CD1c-positive myeloid dendritic cell (primary cell): ENCODE measurements at regions not wholly inside any gene's neighbourhood (a gene's known extent, or its start where the extent isn't known, plus 50 kb on each side); places are given as distances from the start of the nearest gene placed in this dataset.
"Not testable (repeated sequence)": the region's sequence is repeated elsewhere in the genome, so short reads cannot be mapped to it uniquely, and the experiment has no call there.

Source experiments
- DNase-seq: peaks from one replicate; pipeline ENCODE4 v3.0.0-alpha.2; 2016; ENCODE audit errors: extremely low spot score

- DNase-seq = no peak
Observed at GRCh38 chr3:197430934-197431333, 124.8 kb downstream of the BDH1 start.

- no peak for DNase-seq
Observed at GRCh38 chr3:197430502-197430901, 125.3 kb downstream of the BDH1 start.

DNA sequence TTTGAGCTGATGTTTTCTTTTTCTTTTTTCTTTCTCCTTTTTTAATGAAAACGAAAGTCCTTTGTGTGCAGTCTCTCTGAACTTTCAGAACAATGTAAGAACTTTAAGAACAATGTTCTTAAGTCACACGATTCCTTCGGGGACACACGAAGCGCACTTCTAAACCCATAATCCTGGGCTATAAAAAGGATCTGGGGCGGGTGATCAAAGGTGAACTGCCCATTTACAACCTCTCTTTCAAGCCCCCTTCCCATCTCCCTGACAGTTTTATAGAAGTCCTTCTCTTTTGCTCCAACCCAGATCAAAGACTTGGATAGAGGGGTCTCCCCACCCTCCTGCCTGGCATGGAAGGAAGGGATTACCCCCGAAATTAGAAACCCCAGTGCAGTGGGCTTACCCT lies 126.8 kb downstream of the BDH1 start:
- no peak for DNase-seq

GRCh38 chr3:197428117-197428801 lies 127.5 kb downstream of the BDH1 start:
- DNase-seq = peak; percentile 13

DNA sequence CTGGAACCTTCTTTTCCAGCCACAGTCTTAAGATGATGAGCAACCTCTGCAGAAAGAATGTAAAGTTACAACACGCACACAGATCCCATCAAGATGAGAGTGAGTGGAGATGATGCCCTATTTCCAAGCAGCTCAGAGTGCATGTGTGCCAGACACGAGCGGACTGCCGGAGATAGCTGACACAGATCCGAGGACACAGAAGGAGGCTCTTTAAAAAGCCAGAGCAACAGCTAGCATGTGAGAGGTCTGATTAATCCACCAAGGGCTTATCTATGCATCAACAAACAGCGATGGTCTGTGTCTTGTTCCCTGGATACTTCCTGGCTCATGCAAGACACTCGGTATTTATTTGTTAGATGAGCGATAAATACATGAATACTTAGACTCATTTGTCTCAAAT lies 128.6 kb upstream of the DLG1 start:
- no peak for DNase-seq

DNA sequence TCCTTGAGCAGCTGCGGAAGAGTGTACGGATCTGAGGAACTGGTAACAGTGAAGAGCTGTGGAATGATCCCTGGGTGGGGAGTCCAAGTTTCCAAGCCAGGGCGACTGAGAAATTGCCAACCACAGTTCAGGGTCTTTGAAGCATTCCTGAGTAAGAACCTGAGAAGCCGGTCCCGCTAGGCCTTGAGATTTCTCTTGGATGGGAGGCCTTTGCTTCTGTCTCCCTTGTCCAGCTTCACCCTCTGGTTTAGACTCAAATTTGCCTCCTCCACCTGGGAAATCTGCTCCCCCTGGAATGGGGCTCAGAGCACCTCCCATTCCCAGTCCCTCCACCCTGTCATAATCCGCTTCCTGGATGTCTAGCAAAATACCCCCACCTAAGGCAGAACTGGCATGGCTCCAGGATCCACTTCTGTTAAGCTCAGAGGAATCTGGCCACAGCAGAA lies 127.7 kb upstream of the DLG1 start:
- no peak for DNase-seq

GRCh38 chr3:197425485-197426120 lies 127.2 kb upstream of the DLG1 start:
- no peak for DNase-seq

DNA sequence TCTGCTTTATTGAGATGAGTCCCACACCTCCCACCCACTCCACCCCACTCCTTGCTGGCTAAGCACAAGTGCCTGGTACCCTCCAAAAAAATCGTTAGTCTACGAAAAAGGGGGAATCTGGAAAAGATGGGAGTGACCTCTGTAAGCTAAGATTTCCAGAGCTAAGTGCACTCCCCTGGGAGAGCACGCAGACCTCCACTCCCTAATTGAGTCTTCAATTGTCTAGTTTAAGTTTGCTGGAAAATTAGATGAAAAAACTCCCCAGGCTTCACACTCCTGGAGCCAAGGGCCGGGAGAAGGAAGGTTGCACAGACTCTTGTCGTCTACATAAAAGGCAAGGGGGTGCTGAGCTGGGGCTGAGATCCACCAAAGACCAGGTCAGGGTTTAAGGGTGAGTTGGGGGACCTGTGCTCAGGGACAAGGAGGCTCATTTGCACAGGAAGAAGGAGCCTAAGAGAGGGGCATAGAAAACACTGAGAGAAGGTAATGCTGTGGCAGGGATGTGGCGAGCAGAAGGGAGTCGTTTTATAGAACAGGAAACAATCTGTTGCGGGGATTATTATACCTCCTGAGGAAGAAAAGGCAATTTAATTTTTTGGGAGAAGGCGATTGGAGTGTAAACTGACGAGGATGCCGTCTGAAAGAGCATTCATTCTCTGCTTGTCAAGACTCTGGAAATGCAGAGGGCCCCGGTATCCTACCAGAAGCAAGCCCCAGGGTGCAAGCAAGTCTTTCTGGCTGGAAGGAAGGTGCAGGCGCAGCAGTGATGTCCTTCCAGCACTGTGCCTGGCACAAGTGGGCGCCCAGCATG lies 126.5 kb upstream of the DLG1 start:
- DNase-seq = no peak

DNA sequence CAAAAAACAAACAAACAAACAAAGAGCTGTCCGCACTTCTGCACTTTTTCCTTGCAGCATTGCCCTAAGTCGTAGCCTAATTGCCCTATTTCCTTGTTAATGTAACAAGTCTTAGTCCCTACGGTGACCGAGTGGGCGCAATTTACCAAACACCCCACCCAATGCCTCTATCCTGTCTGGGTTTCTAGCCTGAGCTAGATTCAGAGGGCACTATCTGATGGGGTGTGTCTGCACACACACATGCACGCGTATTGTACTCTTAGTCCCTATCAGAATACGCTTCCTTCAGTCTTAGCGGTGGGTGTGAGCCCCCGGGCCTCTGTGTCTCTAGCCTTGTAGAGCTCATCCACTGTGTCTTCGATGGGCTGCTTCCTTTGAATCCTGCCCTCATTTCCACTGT lies 125.9 kb upstream of the DLG1 start:
- DNase-seq = no peak

GRCh38 chr3:197423376-197423775 lies 125.0 kb upstream of the DLG1 start:
- DNase-seq = no peak

GRCh38 chr3:197422506-197422905 lies 124.1 kb upstream of the DLG1 start:
- no peak for DNase-seq

GRCh38 chr3:197421021-197421420 lies 122.6 kb upstream of the DLG1 start:
- no peak for DNase-seq

GRCh38 chr3:197420566-197420965 lies 122.2 kb upstream of the DLG1 start:
- DNase-seq = no peak

GRCh38 chr3:197420115-197420514 lies 121.7 kb upstream of the DLG1 start:
- no peak for DNase-seq

DNA sequence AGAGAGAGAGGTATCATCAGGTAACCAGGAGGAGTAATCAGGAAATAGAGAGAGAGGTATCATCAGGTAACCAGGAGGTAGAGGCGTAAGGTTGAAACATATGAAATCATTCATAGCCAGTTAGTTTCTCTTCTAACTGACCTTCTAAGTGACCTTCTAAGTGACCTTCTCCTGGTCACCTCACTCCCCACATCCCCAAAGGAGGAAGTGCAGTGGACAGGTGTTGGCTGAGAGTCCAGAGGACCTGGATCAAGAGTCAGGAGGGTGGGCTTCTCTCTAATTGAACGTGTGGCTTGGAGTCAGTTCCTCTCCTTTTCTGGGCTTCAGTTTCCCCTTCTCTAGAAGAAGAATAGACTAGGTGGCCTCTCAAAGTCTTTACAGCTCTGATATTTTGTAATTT lies 121.3 kb upstream of the DLG1 start:
- DNase-seq = no peak

DNA sequence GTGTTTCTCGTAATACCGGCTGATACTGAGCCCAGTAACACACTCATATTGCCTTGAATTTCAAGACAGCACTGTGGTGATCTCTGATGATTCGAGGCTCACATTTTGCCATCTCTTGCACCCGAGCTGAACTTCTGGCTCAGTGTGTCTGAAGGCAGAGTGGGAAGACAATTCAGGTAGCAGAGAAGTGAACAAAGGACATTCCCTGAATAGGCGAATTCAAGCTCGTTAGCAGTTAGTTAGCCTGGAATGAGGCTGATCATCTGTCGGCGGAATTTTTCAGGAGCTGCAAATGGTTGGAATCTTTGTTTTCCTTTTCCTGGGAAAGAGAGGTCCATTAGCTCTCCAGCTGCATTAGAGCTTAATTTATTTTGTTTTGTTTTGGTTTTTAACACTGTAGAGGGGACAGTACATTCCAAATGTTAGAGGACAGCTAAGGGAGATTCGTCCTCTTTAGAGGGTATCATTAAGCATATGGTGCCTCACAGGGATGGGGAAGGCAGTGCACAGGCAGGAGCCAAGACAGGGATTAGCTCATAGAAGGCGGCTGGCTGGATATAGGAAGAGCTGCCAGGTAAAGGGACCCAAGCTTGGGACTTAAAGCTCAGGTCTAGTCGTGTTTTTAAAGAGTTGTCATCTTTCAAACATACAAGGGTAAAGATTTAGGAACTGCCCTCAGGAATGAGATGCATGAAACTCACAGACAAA lies 119.7 kb upstream of the DLG1 start:
- no peak for DNase-seq

GRCh38 chr3:197417441-197417840 lies 119.0 kb upstream of the DLG1 start:
- no peak for DNase-seq

- not testable (repeated sequence) for DNase-seq
Observed at GRCh38 chr3:197411899-197412298, 113.5 kb upstream of the DLG1 start.

GRCh38 chr3:197410170-197410569 lies 111.8 kb upstream of the DLG1 start:
- DNase-seq = not testable (repeated sequence)

DNA sequence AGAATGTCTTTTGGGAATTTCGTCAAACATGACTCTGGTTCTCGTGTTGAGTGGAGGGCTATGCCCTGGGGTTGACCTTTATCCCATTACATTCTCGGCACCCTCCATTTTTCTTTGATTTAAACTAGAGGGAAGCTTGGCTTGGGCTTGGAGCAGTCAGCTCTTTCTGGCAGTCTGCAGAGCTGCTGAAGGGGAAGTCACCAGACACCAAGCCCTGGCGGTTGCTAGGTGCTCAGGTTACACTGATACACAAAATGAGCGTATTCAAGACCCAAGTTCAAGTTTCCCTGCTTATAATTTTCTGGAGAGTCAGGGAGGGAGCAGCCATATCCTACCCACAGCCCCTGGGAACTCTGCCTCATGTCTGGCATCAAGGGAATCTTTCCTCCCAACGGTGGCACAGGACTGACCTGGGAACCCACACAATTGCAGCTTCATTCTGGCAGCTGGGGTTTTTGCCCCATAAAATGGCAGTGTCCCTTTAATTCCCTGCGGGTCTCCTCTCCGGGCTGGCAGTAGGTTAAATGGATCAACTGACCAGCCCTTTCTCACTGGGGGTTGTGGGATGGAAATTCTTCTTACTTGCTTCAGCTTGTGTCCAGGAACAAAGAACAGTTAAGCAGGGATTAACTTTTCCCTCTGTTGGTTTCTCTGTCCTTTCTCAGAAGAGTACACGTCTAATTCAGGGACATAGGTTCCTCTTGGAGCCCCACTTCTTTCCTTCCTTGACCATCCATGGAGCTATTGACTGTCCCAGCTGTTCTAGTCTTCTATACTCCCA lies 110.0 kb upstream of the DLG1 start:
- DNase-seq = no peak

GRCh38 chr3:197407526-197407925 lies 109.1 kb upstream of the DLG1 start:
- no peak for DNase-seq
